ENCODE measurements at regions not wholly inside any gene's neighbourhood (a gene's known extent, or its start where the extent isn't known, plus 50 kb on each side); places are given as distances from the start of the nearest gene placed in this dataset.

GRCh38 chr10:60534761-60535389 lies 145.2 kb upstream of the ANK3 start:
- no peak for TF ChIP-seq CTCF (IDR thresholded peaks at IDR 0.05; ENCODE audit: insufficient read depth, low read length, poor library complexity, severe bottlenecking)
- H3K27me3 ChIP-seq (ENCODE audit: control insufficient read depth, insufficient read depth, low read length), result no peaks in the 10 kb centered on the region
- no peak for DNase-seq (ENCODE audit: low read depth)
- H3K4me3 ChIP-seq (ENCODE audit: low read depth, low read length), result no peak overlapping the region
- no peaks in the 10 kb centered on the region for H3K36me3 ChIP-seq (ENCODE audit: control insufficient read depth, insufficient read depth, low read length)

DNA sequence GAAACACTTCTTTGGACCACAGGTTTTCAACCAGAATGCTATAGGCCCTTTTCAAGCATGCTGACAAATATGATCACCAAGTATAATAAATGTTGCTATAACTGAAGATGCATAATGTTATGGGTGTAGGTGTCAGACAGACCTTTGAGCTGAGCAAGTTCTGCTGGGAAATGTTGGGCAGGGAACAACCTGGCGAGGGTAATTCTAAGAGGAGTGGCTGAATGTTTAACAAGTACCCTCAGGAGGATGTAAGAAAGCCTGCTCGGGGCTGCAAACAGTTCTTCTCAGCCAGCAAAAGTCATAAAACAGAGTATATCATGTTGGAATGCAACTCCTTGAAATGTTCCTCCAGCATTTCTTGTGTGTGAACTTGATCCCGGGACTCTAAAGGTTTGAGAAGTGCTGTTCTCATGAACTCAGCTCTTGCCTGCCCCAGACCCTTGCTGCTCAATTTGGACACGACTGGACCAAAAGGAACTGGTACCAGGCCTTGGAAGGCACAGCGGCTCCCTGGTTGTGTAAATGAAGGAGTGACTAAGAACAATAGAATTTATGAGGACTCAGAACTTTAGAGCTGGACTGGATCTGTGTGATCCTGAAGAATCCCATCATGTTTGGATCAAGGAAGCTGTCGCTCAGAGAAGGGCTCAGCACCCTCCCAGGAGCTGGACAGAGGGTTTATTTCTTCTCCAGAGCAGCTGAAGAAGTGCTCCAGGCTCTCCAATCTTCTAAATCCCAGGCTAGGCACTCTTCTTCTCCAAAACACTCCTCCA lies 143.2 kb upstream of the ANK3 start:
- no peak overlapping the region for H3K4me3 ChIP-seq (ENCODE audit: low read depth, low read length)

DNA sequence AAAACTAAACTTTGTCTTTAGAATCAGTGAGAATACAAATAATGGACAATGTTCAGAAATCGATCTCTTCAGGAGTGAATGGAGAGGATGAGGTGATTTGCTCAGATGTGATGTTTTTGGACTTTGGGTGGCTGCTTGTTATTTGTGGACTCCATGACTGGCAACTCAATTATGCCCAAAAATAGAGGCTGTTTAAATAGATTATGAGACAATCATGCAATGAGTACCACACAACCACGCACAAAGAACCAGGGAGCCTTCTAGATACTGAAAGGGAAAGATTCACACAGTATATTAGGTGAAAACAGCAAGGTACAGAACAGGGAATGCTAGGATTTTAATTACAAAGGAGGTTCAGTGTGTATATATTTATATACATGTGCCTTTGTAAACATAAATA lies 141.3 kb upstream of the ANK3 start:
- no peak overlapping the region for H3K4me3 ChIP-seq (ENCODE audit: low read depth, low read length)
- DNase-seq (ENCODE audit: low read depth), result no peak
- TF ChIP-seq CTCF (IDR thresholded peaks at IDR 0.05; ENCODE audit: insufficient read depth, low read length, poor library complexity, severe bottlenecking), result no peak
- no peaks in the 10 kb centered on the region for H3K27me3 ChIP-seq (ENCODE audit: control insufficient read depth, insufficient read depth, low read length)
- no peaks in the 10 kb centered on the region for H3K36me3 ChIP-seq (ENCODE audit: control insufficient read depth, insufficient read depth, low read length)

More for the DNA sequence above, 143.2 kb upstream of the ANK3 start:
- no peak for TF ChIP-seq CTCF (IDR thresholded peaks at IDR 0.05; ENCODE audit: insufficient read depth, low read length, poor library complexity, severe bottlenecking)
- no peak for DNase-seq (ENCODE audit: low read depth)
- H3K36me3 ChIP-seq (ENCODE audit: control insufficient read depth, insufficient read depth, low read length), result no peaks in the 10 kb centered on the region
- H3K27me3 ChIP-seq (ENCODE audit: control insufficient read depth, insufficient read depth, low read length), result no peaks in the 10 kb centered on the region

- no peak for DNase-seq (ENCODE audit: low read depth)
- Histone ChIP-seq H3K4me3 (ENCODE audit: low read depth, low read length) (no peak overlapping the region), H3K36me3 (ENCODE audit: control insufficient read depth, insufficient read depth, low read length) (no peaks in the 10 kb centered on the region), H3K27me3 (ENCODE audit: control insufficient read depth, insufficient read depth, low read length) (no peaks in the 10 kb centered on the region)
- TF ChIP-seq CTCF (IDR thresholded peaks at IDR 0.05; ENCODE audit: insufficient read depth, low read length, poor library complexity, severe bottlenecking), result no peak
Measured at GRCh38 chr10:60527676-60528075, 138.0 kb upstream of the ANK3 start.

DNA sequence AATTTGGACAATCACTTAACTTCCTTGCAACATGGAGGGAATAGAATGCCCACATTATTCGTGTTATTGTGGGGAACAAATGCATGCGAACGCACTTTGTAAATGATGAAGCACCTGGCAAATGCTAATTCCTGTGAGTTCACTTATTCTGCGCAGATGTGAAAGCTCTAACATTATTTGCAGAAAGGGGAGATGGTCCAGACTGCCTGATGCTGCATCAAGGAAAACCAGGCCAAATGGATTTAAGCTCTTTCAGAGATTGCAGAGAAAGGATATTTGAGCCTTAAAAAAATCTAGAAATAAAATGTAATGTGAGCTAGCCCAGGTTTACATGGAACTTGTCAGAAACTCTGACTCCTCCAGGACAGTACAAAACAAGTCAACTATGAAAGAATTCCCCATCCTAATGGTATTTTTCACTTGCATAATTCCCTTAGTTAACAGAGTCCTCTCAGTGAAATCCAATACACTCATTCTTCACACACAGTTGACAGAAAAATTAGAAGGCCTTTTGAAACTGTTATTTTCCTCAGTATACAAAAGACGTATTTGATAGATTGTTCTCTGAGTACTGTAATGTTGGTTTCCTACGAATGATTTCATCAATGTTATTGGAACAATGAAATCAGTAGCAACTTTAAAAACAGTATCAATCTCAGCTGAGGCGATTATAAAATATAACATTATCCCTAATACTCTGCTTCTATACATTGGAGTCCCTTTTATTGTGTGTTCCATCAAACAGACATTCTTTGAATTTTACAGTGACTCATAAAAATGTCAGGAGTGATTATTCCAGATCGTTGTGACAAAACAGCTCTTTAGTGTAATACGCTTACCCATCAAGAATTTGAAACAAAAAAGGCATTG lies 136.3 kb upstream of the ANK3 start:
- Histone ChIP-seq H3K4me3 (ENCODE audit: low read depth, low read length) (no peak overlapping the region), H3K36me3 (ENCODE audit: control insufficient read depth, insufficient read depth, low read length) (no peaks in the 10 kb centered on the region), H3K27me3 (ENCODE audit: control insufficient read depth, insufficient read depth, low read length) (no peaks in the 10 kb centered on the region)
- DNase-seq (ENCODE audit: low read depth), result no peak
- no peak for TF ChIP-seq CTCF (IDR thresholded peaks at IDR 0.05; ENCODE audit: insufficient read depth, low read length, poor library complexity, severe bottlenecking)

All from kidney epithelial cell (primary cell).